SU-DHL-6 (cell line): ENCODE measurements at regions not wholly inside any gene's neighbourhood (a gene's known extent, or its start where the extent isn't known, plus 50 kb on each side); places are given as distances from the start of the nearest gene placed in this dataset.

Experiments used
- CTCF ChIP-seq: fragments of 200-600 bp; sonication (generic); IDR thresholded peaks from one replicate; pipeline ENCODE4 v1.5.1; 2017; ENCODE audit warnings: antibody characterized with exemption, mild to moderate bottlenecking, low read length, moderate library complexity; ENCODE audit not compliant: insufficient read depth, poor library complexity, severe bottlenecking
- EZH2phosphoT487 ChIP-seq: fragments of 200-600 bp; sonication (generic), shearing (Covaris generic); conservative IDR thresholded peaks from 2 replicates; pipeline ENCODE4 v1.6.1; 2018; ENCODE audit warnings: mild to moderate bottlenecking, antibody characterized with exemption, low read length, moderate library complexity, mixed read lengths

GRCh38 chr10:43815181-43815885, 166.7 kb upstream of the ZNF32 start:
- no peak for TF ChIP-seq CTCF
- TF ChIP-seq EZH2phosphoT487, result no peak
